ENCODE measurements at regions not wholly inside any gene's neighbourhood (a gene's known extent, or its start where the extent isn't known, plus 50 kb on each side); places are given as distances from the start of the nearest gene placed in this dataset.

- no peaks in the 10 kb centered on the region for H3K4me1 ChIP-seq (ENCODE audit: insufficient read depth)
- no peak overlapping the region for H3K27ac ChIP-seq
- intact Hi-C loops (cut with DNase I): no loop called here
- no peak for DNase-seq
- no peak for TF ChIP-seq CTCF (IDR thresholded peaks at IDR 0.05)
- H3K27me3 ChIP-seq: no peaks in the 10 kb centered on the region
- H3K36me3 ChIP-seq: no peaks in the 10 kb centered on the region
- 60 to 67% (median 62%) methylated on average over 6 of the region's 6 CpGs for WGBS, 3 donors
- H3K9me3 ChIP-seq: no peaks in the 10 kb centered on the region
- H3K4me3 ChIP-seq: no peak overlapping the region
These were observed 105.0 kb downstream of the MATN1 start for GRCh38 chr1:30618335-30618747.

- DNase-seq: no peak
- TF ChIP-seq EP300 (IDR thresholded peaks at IDR 0.05): no peak
- TF ChIP-seq CTCF (IDR thresholded peaks at IDR 0.05): no peak
- TF ChIP-seq POLR2A (IDR thresholded peaks at IDR 0.05): no peak
- Histone ChIP-seq H3K4me3 (no peak overlapping the region), H3K9me3 (no peaks in the 10 kb centered on the region), H3K36me3 (no peaks in the 10 kb centered on the region), H3K27me3 (no peaks in the 10 kb centered on the region), H3K4me1 (ENCODE audit: insufficient read depth) (no peaks in the 10 kb centered on the region), H3K27ac (no peak overlapping the region)
- intact Hi-C loops (cut with DNase I): no loop called here
- WGBS, 3 donors: 77 to 82% (median 78%) methylated on average over 7 of the region's 7 CpGs
These were observed 106.6 kb downstream of the MATN1 start for GRCh38 chr1:30616759-30617158.

GRCh38 chr1:30615816-30616590 lies 107.4 kb downstream of the MATN1 start:
- TF ChIP-seq POLR2A (IDR thresholded peaks at IDR 0.05): no peak
- no peak for TF ChIP-seq CTCF (IDR thresholded peaks at IDR 0.05)
- no peak for TF ChIP-seq EP300 (IDR thresholded peaks at IDR 0.05)
- Histone ChIP-seq H3K4me3 (no peak overlapping the region), H3K36me3 (no peaks in the 10 kb centered on the region), H3K27me3 (no peaks in the 10 kb centered on the region), H3K27ac (no peak overlapping the region), H3K9me3 (no peaks in the 10 kb centered on the region), H3K4me1 (ENCODE audit: insufficient read depth) (no peaks in the 10 kb centered on the region)
- WGBS, 3 donors: 93 to 95% (median 94%) methylated on average over 8 of the region's 8 CpGs
- DNase-seq: no peak
- intact Hi-C loops (cut with DNase I): no loop called here

- WGBS, 3 donors: 74 to 87% (median 84%) methylated on average over 3 of the region's 3 CpGs
- no peaks in the 10 kb centered on the region for H3K36me3 ChIP-seq
- H3K4me1 ChIP-seq (ENCODE audit: insufficient read depth): no peaks in the 10 kb centered on the region
- H3K4me3 ChIP-seq: no peak overlapping the region
- H3K9me3 ChIP-seq: no peaks in the 10 kb centered on the region
- H3K27me3 ChIP-seq: no peaks in the 10 kb centered on the region
- DNase-seq: no peak
- no peak overlapping the region for H3K27ac ChIP-seq
- intact Hi-C loops (cut with DNase I): no loop called here
- no peak for TF ChIP-seq POLR2A (IDR thresholded peaks at IDR 0.05)
- no peak for TF ChIP-seq CTCF (IDR thresholded peaks at IDR 0.05)
- no peak for TF ChIP-seq EP300 (IDR thresholded peaks at IDR 0.05)
These were observed 108.1 kb downstream of the MATN1 start for GRCh38 chr1:30615076-30615795.

Measured in ovary (tissue), 7 donors.